Suprapubic skin (tissue), 4 donors: ENCODE measurements at regions not wholly inside any gene's neighbourhood (a gene's known extent, or its start where the extent isn't known, plus 50 kb on each side); places are given as distances from the start of the nearest gene placed in this dataset.

Experiments used
- EP300 ChIP-seq: sonication (generic); formaldehyde crosslinking; IDR thresholded peaks from one replicate; pipeline ENCODE4 v1.6.1; 2017; ENCODE audit warnings: antibody characterized with exemption
- POLR2A ChIP-seq, 2 donors: fragments of 450-650 bp; IDR thresholded peaks; one replicate each; pipeline ENCODE4 v1.6.1; 2017; ENCODE audit warnings: antibody characterized with exemption in 2 of 2, mild to moderate bottlenecking in 2 of 2, moderate library complexity in 2 of 2
- POLR2AphosphoS5 ChIP-seq, 3 donors: sonication (generic); formaldehyde crosslinking; IDR thresholded peaks; one replicate each; pipeline ENCODE4 v1.6.1; 2017; ENCODE audit warnings: antibody characterized with exemption in 3 of 3
- TF ChIP-seq, protein P1 (sequence below), 2 donors: fragments of 200-600 bp in 1 of 2; fragments of 450-650 bp in 1 of 2; sonication (generic) in 1 of 2; IDR thresholded peaks; one replicate each; pipeline ENCODE4 v1.5.1; 2016 to 2019; ENCODE audit warnings: antibody characterized with exemption in 2 of 2, mild to moderate bottlenecking in 1 of 2, moderate library complexity in 1 of 2

DNA sequence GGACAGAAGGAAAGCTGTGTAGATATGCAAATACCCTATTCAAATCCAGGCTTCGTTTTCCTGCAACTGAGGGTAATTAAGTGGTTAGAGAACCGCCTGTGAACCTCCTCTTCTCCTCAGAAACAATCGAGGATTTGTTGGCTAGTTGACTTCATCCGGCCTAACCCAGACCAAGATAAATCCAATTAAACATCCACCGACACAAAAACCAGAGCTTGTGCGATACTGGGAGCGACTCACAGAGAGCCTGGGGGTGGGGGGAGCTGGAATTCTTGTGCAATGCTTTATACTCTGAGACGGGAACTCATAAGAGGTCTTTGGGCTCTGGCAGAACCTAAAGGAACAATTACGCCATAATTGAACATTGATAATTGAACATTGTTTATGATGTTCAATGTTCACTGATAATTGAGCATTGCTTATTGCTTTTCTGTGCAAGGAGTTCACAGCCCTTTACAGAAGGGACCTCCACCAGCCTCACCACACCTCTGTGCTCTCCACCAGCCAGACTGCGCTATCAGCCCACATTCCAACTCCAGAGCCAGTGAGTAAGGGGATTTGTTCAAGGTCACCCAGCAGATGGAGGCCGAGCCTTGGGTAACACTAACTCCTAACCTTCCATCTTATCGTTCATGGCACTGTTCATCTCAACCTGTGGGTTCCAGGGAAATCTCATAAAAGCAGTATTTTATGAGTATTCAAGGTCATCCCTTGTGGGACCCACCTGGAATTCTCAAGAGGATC, 429.6 kb upstream of the JARID2 start:
- TF ChIP-seq POLR2A (IDR thresholded peaks at IDR 0.05), result no peak
- TF ChIP-seq, protein P1, sequence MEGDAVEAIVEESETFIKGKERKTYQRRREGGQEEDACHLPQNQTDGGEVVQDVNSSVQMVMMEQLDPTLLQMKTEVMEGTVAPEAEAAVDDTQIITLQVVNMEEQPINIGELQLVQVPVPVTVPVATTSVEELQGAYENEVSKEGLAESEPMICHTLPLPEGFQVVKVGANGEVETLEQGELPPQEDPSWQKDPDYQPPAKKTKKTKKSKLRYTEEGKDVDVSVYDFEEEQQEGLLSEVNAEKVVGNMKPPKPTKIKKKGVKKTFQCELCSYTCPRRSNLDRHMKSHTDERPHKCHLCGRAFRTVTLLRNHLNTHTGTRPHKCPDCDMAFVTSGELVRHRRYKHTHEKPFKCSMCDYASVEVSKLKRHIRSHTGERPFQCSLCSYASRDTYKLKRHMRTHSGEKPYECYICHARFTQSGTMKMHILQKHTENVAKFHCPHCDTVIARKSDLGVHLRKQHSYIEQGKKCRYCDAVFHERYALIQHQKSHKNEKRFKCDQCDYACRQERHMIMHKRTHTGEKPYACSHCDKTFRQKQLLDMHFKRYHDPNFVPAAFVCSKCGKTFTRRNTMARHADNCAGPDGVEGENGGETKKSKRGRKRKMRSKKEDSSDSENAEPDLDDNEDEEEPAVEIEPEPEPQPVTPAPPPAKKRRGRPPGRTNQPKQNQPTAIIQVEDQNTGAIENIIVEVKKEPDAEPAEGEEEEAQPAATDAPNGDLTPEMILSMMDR (IDR thresholded peaks at IDR 0.05), result no peak
- TF ChIP-seq EP300, result no peak
- TF ChIP-seq POLR2AphosphoS5 (IDR thresholded peaks at IDR 0.05), result no peak
